Activated T-cell treated with anti-CD3 and anti-CD28 coated beads, Interleukin-2, amount 50 U/mL, for 72 hours (primary cell): ENCODE measurements at regions not wholly inside any gene's neighbourhood (a gene's known extent, or its start where the extent isn't known, plus 50 kb on each side); places are given as distances from the start of the nearest gene placed in this dataset.

Experiments
- ATAC-seq, 2 donors: fragments of 150-1000 bp; cut with Tn5 transposase; replicated peaks in 1 of 2; 2 replicates each; pipeline ENCODE4 v1.10.0; 2021; ENCODE audit warnings: moderate library complexity in 2 of 2, mild to moderate bottlenecking in 1 of 2
- DNase-seq, 2 donors: peaks; one replicate each; pipeline ENCODE4 v3.0.0; 2021 to 2022; ENCODE audit warnings: mixed read lengths in 1 of 2
- H3K27ac Mint-ChIP-seq: one replicate; pipeline ENCODE4 v1.8.0; 2022; ENCODE audit warnings: mild to moderate bottlenecking, moderate library complexity, mixed read lengths
- H3K27me3 Mint-ChIP-seq: one replicate; pipeline ENCODE4 v1.8.0; 2022; ENCODE audit warnings: low read depth, mixed read lengths
- H3K36me3 Mint-ChIP-seq, 2 donors: one replicate each; pipeline ENCODE4 v1.8.0; 2022; ENCODE audit warnings: mixed read lengths in 2 of 2, mild to moderate bottlenecking in 1 of 2; ENCODE audit not compliant: insufficient read depth in 2 of 2
- H3K4me1 Mint-ChIP-seq: one replicate; pipeline ENCODE4 v1.8.0; 2022; ENCODE audit warnings: low read depth, mixed read lengths
- H3K4me3 Mint-ChIP-seq, 2 donors: one replicate each; pipeline ENCODE4 v1.8.0; 2022; ENCODE audit warnings: mild to moderate bottlenecking in 2 of 2, mixed read lengths in 2 of 2, moderate library complexity in 2 of 2
- H3K9me3 Mint-ChIP-seq, 2 donors: one replicate each; pipeline ENCODE4 v1.8.0; 2022; ENCODE audit warnings: mixed read lengths in 2 of 2

DNA sequence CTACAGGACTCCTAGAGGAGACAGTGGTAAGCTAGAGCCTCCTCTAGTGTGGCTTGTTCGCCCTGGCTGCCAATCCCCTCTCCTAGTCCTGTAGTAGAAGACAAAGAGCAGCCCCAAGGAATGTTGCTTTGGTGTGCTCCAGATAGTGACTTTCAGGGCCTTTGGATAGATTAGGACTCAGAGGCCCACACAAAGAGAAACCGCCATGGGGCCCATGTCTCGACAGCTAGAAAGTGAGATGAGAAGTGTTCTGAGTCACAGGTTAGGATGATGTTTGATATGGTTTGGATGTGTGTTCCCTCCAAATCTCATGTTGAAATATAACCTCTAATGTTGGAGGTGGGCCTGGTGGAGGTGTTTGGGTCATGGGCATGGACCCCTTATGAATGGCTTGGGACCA is 51.8 kb upstream of the JDP2 start:
- Mint-ChIP-seq H3K27ac (no peak overlapping the region), H3K9me3 (peaks cover 1 to 2% of the 10 kb centered on the region in 2 donors), H3K27me3 (peaks cover 12% of the 10 kb centered on the region), H3K36me3 (no peaks in the 10 kb centered on the region), H3K4me3 (no peak overlapping the region), H3K4me1 (no peaks in the 10 kb centered on the region)
- ATAC-seq (peak in 1 of 2 donors; percentile 22), DNase-seq (no peak)
